ENCODE measurements at regions not wholly inside any gene's neighbourhood (a gene's known extent, or its start where the extent isn't known, plus 50 kb on each side); places are given as distances from the start of the nearest gene placed in this dataset.

- TF ChIP-seq CTCF (IDR thresholded peaks at IDR 0.05; ENCODE audit: low read depth, low read length) = no peak
- no peak overlapping the region for H3K4me3 ChIP-seq (ENCODE audit: low read depth, low read length)
These were observed 898.5 kb downstream of the DNAH5 start for GRCh38 chr5:13045897-13046551.

- TF ChIP-seq CTCF (IDR thresholded peaks at IDR 0.05; ENCODE audit: low read depth, low read length) = no peak
- no peak overlapping the region for H3K4me3 ChIP-seq (ENCODE audit: low read depth, low read length)
These were observed 910.4 kb downstream of the DNAH5 start for GRCh38 chr5:13034061-13034460.

DNA sequence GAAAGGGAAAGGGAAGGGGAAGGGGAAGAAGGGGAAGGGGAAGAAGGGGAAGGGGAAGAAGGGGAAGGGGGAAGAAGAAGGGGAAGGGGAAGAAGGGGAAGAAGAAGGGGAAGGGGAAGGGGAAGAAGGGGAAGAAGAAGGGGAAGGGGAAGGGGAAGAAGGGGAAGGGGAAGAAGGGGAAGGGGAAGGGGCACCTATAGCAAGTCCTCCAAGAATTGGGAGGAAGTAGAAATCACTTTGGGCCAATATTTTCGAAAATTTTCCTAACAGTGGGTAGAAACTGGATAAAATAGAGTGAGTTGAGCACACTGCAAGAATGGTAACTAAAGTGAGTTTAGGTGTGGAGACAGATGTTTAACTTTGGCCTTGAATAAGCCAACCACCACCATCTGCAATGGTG, 915.3 kb downstream of the DNAH5 start:
- no peak overlapping the region for H3K4me3 ChIP-seq (ENCODE audit: low read depth, low read length)
- no peak for TF ChIP-seq CTCF (IDR thresholded peaks at IDR 0.05; ENCODE audit: low read depth, low read length)

GRCh38 chr5:13027874-13028273, 916.6 kb downstream of the DNAH5 start:
- no peak for TF ChIP-seq CTCF (IDR thresholded peaks at IDR 0.05; ENCODE audit: low read depth, low read length)
- no peak overlapping the region for H3K4me3 ChIP-seq (ENCODE audit: low read depth, low read length)

DNA sequence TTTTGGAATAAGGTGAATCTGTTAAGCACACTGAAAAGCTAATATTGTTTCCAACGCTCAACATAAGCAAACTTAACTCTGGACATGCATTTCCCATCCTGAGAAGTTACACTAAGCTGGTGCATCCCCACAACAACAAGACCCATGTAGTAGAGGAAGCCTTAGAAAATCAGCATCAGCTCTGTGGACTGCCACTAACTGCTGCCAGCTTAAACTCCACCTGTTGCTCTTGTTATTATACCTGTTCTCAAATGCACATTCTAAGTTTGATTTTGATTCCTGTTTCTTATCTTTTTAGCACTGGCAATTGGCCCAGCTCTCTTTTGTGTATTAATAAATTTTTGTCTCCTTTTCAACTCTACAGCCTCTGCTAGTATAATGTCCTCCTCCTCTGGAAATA, 924.8 kb downstream of the DNAH5 start:
- TF ChIP-seq CTCF (IDR thresholded peaks at IDR 0.05; ENCODE audit: low read depth, low read length) = no peak
- H3K4me3 ChIP-seq (ENCODE audit: low read depth, low read length) = no peak overlapping the region

GRCh38 chr5:13003457-13003856, 941.0 kb downstream of the DNAH5 start:
- TF ChIP-seq CTCF (IDR thresholded peaks at IDR 0.05; ENCODE audit: low read depth, low read length) = no peak
- no peak overlapping the region for H3K4me3 ChIP-seq (ENCODE audit: low read depth, low read length)

DNA sequence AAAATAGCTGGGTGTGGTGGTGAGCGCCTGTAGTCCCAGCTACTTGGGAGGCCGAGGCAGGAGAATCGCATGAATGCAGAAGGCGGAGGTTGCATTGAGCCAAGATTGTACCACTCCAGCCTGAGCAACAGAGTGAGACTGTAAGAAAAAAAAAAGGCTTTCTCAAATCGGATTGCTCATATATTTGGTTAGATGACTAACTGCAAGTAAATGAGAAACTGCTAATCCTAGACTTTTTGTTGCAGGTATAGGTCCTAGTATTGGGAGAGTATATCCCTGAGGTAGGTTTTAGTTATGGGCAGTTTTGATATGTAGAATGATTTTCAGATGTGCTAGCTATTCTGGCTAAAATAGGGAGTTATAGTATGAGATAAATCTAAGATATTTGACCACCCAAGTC, 944.8 kb downstream of the DNAH5 start:
- H3K4me3 ChIP-seq (ENCODE audit: low read depth, low read length) = no peak overlapping the region
- no peak for TF ChIP-seq CTCF (IDR thresholded peaks at IDR 0.05; ENCODE audit: low read depth, low read length)
